ENCODE measurements at regions not wholly inside any gene's neighbourhood (a gene's known extent, or its start where the extent isn't known, plus 50 kb on each side); places are given as distances from the start of the nearest gene placed in this dataset.

GRCh38 chr1:192098001-192098400, 60.3 kb upstream of the RGS18 start:
- TF ChIP-seq DPF2 (CRISPR knock-in tag; IDR thresholded peaks at IDR 0.05; ENCODE audit: borderline replicate concordance, low read depth) (no peak), ZBTB4 (CRISPR knock-in tag; IDR thresholded peaks at IDR 0.05; ENCODE audit: borderline replicate concordance) (no peak), POLR2A (IDR thresholded peaks at IDR 0.05; ENCODE audit: insufficient read depth in 1 of 2, low read depth in 2 of 2, low read length in 2 of 2) (no peak), RAD21 (CRISPR knock-in tag; IDR thresholded peaks at IDR 0.05) (no peak), ZNF17 (CRISPR knock-in tag; IDR thresholded peaks at IDR 0.05) (no peak), TBP (CRISPR knock-in tag; IDR thresholded peaks at IDR 0.05) (no peak), KDM1A (CRISPR knock-in tag; IDR thresholded peaks at IDR 0.05) (no peak), TBX2 (CRISPR knock-in tag; IDR thresholded peaks at IDR 0.05; ENCODE audit: borderline replicate concordance) (no peak), CBX1 (IDR thresholded peaks at IDR 0.05; ENCODE audit: low read depth) (no peak), SP1 (IDR thresholded peaks at IDR 0.05) (no peak), SP1 (CRISPR knock-in tag; IDR thresholded peaks at IDR 0.05) (no peak)

Data from HepG2 (cell line).